GM19438 (cell line): ENCODE measurements at regions not wholly inside any gene's neighbourhood (a gene's known extent, or its start where the extent isn't known, plus 50 kb on each side); places are given as distances from the start of the nearest gene placed in this dataset.

Experiments
- ATAC-seq: cut with Tn5 transposase; IDR thresholded peaks from one replicate; pipeline ENCODE4 v1.9.1; 2021; ENCODE audit warnings: low read depth; ENCODE audit not compliant: unreplicated experiment

DNA sequence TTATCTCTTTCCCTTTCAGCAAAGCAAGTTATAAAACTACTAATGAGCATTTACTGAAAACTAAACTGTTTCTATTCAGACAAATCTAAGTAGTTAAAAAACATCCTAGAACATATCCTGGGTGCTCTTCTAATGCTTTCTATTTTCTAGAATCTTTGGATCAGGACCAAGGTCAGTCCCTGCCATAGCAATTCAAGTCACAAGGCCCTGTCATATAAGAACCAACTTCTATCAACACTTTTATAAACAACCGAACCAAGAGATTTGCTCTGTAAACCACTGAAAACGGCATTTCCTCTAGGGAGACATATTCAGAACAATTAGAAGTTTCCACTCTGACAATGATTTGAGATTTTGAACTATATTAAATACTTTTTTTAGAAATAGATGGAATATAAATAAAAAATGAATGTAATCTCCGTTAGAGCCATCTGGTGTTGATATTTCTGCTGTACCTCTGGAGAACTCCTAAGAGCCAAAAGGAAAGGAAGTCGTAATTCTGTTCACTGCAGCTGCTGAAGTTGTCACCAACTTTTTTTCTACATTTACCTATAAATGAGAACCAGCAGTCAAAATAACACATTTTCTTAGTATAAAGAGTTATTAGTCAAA is 51.4 kb upstream of the LGSN start:
- no peak for ATAC-seq

DNA sequence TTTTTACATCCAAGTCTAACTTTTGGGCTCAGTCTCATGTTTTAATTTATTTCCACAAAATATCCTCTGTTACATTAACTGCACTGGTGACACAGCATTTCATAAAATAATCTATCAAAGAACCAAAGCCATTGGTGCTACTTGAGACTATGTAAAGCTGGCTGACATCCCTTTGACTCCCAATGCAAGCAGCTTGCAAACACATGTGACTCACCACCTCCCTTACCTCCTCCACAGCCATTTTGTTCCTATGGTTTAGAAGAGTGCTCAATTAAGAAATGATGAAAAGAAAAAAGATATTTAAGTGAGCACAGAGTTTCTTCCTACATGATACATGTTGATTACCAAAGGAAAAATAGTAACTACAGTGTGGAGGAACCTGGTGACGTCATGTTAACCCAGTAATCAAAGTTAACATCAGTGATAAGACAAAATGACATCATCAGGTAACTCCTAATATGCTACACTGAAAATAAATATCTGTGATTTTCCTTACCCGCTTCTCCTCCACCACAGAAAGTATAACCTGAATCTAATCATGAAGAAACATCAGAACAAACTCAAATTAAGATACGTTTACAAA is 53.3 kb upstream of the LGSN start:
- no peak for ATAC-seq

DNA sequence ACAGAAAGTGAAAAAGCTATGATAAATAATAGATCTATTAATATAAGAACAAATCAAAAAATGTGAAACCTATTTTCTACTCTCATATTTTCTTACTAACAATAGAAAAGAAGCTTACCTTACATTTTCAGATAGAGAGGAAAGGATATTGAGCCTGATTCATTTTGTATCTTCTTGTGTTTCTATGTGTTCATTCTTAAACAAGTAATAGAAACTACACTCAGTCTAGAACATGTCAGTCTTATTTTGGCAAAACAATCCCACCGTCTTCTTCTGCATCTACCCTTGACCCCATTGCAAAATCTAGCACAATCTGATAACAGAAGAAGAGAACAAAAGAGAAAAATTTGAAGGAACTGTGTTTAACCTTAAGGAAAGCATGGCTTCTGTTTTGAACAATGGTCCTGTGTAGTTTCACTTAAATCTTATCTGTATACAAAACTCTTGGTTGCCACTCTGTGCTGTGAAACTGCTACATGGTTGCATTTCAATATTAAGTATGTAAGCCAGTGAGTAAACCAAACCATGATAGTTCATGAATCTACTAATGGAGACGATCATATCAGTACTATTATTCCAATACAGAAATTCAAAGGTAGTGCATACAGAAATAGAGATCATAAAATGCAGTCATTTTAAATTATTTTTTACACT is 69.5 kb upstream of the LGSN start:
- no peak for ATAC-seq

DNA sequence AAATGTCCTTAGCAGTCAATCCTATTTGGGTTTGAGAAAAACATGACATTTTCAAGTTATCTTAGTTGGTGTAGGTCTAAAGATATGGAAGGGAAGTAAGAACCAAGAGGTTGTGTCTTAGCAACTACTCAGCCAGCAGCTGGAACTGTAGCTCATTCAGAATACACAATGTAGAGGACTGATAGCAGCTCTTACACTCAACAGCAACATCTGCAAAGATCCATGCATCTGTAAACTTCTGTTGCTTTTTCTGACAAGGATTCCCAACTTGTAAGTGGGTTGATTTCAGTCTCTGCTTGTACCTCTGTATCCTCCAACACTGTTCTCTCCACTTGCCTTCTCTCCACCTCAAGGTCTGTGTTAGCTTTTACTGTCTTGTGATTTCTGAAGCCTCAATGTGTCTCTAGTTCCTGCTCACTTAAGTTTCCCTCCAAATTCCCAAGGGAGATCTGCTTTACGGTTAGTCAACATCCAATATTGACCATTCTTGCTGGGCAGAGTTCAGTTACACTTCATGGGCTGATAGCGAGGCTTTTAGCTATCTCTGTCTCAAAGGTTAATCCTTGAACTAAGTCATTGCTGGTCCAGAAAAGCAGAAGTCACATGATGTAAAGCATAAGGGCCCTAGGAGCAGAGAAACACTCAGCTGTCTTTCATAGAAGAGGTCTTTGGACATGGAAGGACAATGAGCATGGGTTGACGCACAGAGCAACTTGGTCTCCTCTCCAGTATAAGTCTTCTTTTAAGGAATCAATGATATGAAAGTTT is 71.6 kb upstream of the LGSN start:
- no peak for ATAC-seq

DNA sequence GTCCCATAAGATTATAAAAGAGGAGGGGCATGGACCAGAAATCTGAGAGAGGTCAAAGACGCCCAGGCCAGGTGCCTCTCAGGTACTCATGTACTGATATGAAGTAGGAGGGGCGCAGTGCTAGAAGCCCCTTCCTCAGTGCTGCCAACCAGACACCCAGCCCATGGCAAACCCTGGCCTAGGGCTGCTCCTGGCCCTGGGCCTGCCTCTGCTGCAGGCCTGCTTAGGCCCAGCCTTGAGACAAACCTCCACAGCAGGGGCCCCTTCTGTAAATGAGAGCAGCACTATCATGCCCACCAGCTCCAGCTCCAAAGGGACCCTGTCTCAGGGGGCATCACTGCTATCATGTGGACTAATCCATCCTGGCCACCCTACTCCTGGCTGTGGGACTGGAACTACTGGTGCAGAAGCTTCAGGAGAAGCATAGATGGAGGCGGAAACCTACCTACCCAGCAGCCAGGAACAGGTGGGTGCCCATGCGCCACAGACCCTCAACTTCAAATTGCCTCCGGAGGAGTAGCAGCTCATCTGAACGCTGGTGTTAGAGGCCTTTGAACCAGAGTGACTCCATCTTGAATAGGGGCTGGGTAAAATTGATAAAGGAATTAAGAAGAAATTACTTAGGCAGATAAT is 72.4 kb upstream of the LGSN start:
- ATAC-seq = no peak

DNA sequence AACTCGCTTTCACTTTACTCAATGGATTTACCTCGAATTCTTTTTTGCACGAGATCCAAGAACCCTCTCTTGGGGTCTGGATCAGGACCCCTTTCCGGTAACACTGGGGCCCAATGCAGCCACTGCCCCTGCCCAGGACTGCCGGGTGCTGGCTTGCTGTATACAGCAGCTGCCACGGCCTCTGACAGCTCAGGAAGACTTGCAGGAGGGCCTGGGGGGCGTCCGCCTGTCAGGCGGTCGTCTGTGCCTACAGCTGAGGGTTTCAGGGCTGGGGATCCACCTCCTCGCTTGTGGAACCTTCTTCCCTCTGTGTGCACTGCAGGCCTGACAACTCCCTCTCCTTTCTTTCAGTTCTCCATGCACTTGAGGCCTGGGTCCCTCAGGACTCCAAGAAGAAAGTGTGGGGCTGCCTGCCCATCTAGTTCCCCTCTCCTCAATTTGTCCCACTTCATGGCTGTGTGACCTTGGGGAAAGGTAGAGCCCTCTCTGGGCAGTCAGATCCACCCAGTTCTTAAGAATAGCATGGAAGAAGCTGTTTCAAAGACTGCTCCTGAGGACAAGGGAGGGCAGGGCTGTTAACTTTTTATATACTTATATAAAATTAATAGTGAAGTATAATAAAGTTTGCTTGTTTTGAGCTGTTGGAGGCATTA is 75.0 kb upstream of the LGSN start:
- ATAC-seq = no peak

DNA sequence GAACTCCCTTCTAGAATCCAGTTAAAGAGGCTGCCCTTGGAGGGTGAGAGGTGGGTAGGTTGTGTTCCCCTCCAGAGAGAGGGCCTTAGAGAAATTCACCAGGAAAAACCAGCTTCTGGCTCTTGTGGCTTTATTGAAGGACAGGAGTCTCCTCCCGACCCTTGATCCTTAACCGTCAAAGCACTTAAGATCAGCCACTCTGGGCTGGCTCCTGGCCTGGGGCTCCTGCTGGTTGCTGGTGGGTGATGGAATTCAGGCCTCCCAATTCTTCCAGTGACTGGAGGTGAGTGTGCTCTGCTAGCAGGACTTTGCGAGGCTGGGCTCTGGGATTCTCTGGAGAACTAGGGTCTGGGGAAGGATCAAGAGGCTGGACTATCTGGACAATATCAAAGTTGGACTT is 75.6 kb upstream of the LGSN start:
- no peak for ATAC-seq

DNA sequence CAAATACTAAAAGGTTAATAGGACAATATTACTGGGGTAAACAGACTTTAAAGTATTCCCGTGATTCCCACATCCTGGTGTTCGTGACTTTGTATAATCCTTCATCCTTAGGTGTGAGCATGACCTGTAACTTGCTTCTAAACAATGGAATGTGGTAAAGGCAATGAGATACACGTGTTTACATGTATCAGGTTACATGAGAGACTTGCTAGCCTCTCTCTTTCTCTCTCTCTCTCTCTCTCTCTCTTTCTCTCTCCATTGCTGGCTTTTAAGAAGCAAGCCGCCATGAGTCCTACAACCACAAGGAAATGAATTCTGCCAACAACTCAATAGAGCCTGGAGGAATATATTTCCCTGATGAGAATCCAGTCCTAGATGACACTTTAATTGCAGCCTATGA is 83.9 kb upstream of the LGSN start:
- ATAC-seq = no peak

DNA sequence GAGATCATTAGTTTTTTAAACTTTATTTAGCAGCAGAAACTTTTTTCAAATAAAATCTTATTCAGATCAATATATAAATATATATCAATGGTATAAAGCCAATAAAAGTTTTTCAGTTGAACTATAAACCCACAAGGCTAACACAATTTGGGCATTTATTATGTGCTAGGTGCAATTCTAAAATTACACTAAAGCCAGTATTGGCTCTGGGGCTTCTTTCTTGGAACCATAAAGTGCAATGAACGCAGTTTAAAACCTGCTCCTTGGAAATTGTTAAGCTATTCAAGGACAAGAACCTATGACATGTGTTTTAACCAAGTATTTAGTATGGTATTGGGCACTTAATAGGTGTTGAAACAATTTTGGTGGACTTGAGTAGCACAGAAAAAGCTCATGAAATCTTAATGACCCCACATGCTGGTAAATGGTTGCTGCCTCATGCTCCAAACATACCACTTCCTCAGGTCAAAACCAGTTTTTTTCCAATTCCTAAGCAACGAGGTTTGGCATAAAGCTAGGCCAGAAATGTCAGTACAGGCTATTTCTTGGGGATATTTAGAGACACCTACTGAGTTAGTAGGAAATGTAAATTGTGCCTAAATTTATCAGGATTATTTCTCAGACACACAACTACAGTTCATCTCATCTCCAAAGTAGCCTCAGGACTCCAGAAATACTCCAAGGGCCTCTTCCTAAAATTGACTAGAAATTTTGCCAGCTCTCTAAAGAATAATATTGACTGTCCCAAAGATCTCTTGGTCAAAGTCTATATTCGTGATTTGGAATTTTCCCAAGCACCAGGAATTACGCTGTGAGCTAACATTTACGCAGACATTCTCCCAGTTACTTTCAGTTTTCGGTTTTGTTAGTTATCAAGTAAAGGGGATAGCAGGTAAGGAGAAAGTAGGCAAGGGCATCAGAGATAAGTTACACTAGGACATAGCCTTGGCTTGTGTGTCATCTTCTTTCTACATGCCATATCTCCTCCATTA is 90.9 kb upstream of the LGSN start:
- ATAC-seq = no peak

DNA sequence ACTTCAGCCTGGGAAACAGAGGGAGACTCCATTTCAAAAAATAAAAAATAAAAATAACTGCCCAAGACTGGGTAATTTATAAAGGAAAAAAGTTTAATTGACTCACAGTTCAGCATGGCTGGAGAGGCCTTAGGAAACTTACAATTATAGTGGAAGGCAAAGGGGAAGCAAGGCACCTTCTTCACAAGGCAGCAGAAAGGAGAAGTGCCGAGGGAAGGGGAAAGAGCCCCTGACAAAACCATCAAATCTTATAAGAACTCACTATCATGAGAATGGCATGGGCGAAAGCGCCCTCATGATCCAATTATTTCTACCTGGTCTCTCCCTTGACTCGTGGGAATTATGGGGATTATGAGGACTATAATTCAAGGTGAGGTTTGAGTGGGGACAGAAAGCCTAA is 95.5 kb upstream of the LGSN start:
- ATAC-seq = no peak

DNA sequence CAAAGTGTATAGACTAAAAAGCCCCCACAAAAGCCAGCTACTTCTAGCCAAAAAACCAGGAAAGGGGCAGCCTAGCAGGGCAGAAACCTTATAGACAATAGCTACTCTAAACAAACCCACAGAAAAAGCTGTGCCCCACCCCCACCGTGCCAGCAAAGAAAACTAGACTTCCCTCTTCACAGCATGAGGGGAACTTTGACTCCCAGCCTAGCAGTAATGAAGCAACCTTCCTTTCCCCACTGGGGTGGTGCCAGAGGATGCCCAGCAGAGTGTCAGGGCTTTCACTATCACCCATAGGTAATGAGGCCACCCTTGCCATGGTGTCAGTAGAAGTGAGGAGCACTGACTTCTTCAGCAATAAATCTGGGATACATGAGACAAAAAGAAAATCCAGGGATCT is 99.0 kb upstream of the LGSN start:
- no peak for ATAC-seq

GRCh38 chr6:63424636-63425035 is 104.9 kb upstream of the LGSN start:
- no peak for ATAC-seq

DNA sequence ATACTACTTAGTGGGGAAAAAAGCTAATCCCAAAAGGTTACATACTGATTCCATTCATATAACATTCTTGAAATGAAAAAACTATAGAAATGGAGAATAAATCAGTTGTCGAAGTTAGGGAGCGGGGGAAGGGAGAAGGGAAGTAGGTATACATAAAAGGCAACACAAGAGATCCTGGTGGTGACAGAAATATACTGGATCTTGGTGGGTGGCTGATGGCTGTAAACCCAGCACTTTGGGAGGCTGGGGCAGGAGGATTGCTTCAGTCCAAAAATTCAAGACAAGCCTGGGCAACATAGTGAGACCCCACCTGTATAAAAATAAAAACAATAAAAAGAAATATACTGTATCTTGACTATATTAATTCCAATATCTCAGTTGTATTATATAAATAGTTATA is 105.7 kb upstream of the LGSN start:
- no peak for ATAC-seq

- ATAC-seq = no peak
These were observed 107.1 kb upstream of the LGSN start for GRCh38 chr6:63426844-63427243.

DNA sequence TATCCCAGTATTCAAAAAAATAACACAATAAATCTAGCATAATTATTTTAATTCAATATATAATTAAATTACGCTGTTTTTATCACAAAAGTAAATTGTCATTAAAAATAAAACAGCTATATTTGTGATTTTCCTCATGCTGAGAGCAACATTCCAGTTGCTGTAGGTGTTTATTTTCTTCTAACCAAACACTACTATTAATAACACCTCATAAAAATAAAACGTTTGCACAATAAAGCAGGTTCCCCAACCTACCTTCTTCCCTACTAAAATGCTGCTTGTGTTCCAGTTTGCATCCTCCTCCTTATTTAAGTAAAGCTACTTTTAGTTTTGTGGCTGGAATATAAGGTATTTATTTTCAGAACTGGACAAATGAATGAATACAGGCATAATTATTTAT is 108.2 kb upstream of the LGSN start:
- ATAC-seq = no peak

DNA sequence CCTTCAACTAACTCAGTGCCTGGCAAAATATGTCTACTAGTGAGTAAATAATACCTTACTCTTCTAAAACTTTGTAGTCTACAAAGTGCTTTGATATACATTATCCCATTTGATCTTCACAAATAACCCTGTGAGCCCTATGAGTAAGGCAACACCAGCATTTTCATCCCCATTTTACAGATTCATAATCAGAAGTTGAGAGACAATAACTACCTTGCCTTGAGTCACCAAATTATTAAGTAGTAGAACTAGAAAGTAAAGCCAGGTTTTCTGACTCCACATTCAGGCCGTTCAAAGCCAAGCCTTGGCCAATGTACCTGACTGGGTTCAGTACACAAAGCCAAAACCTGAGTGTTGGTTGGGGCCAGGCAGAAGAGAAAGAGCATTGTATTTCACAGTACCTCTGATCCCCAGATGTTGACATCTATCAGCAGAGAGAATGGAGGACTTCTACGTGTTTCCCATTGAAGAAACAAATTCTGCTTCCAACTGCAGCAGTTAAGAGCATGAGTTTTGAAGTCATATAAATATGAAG is 111.3 kb upstream of the LGSN start:
- ATAC-seq = no peak

DNA sequence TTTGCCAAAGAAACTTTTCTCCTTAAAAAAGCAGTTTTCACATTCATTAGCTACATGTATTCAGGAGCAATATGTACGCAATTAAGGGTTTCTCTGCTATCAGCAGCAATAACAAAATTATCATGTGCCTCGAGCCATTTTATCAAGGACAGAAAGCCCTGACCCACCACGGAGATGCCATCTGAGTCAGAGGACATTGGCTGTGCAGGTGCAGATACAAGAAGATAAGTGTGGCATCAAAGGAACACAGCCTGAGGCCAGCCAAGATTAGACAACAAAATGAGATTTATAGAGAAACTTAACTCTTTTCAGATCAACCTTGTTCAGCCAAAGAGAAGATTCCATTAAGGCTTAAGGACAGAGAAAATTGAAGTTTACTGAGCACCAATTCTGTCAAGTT is 115.2 kb upstream of the LGSN start:
- ATAC-seq = no peak

- no peak for ATAC-seq
These were observed 116.6 kb upstream of the LGSN start for GRCh38 chr6:63436356-63436755.

GRCh38 chr6:63437058-63437457 is 117.3 kb upstream of the LGSN start:
- ATAC-seq = no peak
